ENCODE measurements at regions not wholly inside any gene's neighbourhood (a gene's known extent, or its start where the extent isn't known, plus 50 kb on each side); places are given as distances from the start of the nearest gene placed in this dataset.

DNA sequence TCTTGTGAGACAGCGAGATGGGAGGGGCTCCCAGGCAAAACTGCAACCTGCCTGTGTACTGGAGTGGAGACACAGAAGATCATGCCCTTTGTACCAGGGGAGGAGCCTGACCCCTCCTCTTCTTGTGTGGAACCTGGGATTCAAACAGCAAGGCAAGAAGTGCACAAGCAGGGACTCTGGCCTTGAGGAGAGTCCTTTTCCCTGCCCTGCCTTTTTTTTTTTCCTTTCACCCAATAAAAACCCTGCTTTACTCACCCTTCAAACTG lies 251.8 kb upstream of the OPRM1 start:
- DNase-seq (ENCODE audit: low read depth), result no peak

DNA sequence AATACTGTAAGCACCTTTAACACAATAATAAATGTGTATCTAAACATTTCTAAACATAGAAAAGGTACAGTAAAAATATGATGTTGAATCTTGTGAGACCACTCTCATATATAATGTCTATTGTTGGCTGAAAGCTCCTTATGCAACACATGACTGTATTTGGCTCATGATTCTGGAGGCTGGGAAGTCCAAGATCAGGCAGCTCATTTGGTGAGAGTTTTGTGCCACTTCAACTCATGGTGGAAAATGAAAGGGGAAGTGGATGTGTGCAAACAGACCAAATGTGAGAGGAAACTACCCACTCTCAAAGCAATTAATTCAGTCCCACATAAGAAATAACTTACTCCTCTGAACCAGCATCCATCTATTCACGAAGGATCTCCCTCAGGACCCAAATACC lies 257.7 kb upstream of the OPRM1 start:
- DNase-seq (ENCODE audit: low read depth), result no peak

- DNase-seq (ENCODE audit: low read depth), result no peak
Measured at GRCh38 chr6:153780011-153780410, 259.0 kb upstream of the OPRM1 start.

- no peak for DNase-seq (ENCODE audit: low read depth)
Measured at GRCh38 chr6:153778216-153778615, 260.8 kb upstream of the OPRM1 start.

DNA sequence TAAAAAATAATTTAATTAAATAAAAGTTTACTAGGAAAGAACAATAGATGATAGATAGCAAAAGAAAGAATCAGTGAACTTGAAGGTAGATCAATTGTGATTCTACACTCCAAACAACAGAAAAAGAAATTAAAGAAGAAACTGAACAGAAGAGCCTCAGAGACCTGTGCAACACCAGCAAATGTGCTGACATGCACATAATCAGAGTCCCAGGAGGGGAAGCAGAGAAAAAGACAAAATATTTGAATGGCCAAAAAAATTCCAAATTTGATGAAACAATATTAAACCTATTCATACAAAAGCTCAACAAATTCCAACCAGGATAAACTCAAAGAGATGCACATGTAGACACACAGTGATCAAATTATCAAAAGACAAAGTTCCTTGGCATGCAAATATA lies 267.5 kb upstream of the OPRM1 start:
- DNase-seq (ENCODE audit: low read depth), result no peak

DNA sequence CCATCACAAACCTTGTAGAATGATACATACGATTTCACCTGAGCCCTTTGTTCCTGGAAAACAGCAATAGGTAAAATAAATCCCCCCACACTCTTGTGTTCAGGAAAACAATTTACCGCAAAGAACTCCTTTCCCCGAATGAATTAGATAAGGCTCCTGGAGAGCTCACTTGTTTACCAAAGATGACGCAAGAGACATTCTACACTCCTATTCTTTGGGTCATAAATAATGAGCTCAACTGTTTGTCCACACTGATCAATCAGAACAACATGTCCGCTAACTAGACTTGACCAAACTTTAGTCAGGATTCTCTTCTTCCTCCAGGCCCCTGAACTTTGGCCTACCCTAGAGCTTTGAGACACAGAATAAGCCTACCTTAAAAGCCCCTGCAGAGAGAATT lies 271.9 kb upstream of the OPRM1 start:
- no peak for DNase-seq (ENCODE audit: low read depth)

DNA sequence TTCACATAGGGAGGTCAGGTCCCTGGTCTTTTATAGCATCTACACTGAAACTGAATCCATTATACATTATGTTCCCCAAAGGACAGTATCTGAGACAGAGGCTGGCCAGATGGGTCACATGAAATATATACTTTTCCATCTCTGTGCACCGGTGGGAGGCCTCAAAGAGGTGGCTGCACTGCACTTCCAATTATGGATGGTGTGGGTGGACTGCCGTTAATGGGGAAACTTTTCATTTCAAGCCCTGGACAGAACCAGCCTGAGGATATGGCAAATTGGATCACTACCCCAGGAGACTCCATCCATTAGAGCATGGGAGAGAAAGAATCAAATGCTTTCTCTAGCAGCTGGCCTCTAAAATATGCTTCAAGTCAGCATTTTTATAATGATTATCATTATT lies 280.5 kb upstream of the OPRM1 start:
- DNase-seq (ENCODE audit: low read depth), result no peak

- no peak for DNase-seq (ENCODE audit: low read depth)
Measured at GRCh38 chr6:153735761-153736160, 303.3 kb upstream of the OPRM1 start.

GRCh38 chr6:153729189-153729588 lies 309.9 kb upstream of the OPRM1 start:
- DNase-seq (ENCODE audit: low read depth), result peak; percentile 1

GRCh38 chr6:153727885-153728284 lies 311.2 kb upstream of the OPRM1 start:
- DNase-seq (ENCODE audit: low read depth), result peak; percentile 54

DNA sequence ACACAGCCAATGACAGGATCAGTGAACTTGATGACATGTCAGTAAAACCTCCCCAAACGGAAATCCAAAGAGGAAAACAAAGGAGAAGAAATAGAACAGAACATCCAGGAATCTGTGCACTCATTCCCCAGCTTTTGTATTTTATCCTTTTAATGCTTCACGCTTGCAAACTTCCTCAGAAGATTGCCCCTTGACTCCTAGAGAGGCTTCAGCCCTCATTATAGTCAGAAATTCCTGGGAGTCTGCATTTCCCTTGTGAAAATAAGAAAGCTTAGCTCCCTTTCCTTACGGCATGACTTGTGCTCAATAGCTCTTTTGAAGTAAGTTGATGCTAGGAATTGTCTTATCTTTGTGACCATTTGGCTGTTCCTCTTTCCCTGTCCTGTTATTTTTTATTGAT lies 313.6 kb upstream of the OPRM1 start:
- DNase-seq (ENCODE audit: low read depth), result no peak

DNA sequence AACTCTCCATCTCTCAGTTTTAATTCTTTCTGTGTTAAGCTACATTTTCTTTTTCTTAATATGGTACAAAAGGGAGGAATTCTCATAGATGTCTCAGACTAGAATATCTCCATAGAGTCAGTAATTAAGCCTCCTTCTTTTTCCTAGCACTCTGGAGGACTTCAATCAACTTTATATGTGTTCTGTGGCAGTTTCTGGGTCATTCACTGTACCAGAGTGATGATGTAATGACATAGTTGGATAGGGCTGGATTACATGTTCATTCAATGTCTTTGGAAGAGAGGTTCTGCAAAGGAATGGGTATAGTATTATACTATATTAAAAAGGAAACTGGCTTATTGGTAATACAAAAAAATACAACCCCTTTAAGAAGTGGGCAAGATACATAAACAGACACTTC lies 318.3 kb upstream of the OPRM1 start:
- no peak for DNase-seq (ENCODE audit: low read depth)

GRCh38 chr6:153705429-153705828 lies 333.6 kb upstream of the OPRM1 start:
- no peak for DNase-seq (ENCODE audit: low read depth)

DNA sequence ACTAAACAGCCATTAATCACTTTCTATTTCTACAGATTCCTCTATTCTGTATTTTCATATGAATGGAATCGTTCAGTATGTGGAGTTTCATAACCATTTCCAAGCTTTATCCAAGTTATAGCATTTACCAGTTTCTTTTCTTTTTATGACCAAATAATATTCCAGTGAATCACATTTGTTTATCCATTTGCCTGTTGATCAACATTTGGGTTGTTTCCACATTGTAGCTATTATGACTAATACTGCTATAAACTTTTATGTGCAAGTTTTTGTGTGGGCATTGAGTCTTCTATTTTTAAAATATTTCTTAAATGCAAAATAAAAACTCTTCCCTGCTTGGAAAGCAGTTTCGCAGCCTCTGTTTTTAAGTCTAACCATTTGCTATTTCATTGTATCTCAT lies 336.4 kb upstream of the OPRM1 start:
- no peak for DNase-seq (ENCODE audit: low read depth)

DNA sequence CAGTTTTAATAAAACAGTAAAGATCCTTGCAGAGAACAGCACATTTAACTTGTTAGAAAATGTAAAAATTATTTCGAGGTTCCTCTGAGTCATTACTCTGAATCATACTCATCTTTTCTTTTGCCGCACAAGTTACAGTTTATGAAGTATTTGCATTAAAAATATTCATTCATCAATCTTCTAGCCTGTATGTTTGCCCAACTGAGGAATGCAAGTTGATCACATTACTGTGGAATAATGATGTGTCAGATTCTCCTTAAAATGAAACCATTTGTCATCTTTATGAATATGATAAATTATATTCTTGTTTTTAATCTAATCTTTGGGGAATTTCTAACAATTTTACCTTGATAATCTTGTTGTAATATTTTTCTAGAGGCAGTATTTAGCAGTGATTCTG lies 340.4 kb upstream of the OPRM1 start:
- no peak for DNase-seq (ENCODE audit: low read depth)

DNA sequence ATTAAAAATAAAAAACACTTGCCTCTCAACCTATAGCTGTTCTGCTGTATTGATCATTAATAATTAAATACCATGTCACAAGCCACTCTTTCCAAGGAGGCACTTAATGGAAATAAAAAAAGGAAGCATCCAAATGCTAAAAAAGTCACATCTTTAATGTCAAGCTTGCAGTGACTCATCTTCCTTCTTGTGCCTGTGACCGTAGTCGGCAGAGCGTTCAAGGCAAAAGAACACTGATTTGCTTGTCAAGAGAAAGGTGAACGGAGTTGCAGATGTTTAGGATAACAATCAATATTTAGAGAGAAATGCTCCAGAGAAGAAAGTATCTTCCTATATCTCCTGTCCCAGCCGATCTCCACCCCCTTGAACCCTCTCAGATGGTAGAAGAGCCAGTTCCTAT lies 341.0 kb upstream of the OPRM1 start:
- no peak for DNase-seq (ENCODE audit: low read depth)

DNA sequence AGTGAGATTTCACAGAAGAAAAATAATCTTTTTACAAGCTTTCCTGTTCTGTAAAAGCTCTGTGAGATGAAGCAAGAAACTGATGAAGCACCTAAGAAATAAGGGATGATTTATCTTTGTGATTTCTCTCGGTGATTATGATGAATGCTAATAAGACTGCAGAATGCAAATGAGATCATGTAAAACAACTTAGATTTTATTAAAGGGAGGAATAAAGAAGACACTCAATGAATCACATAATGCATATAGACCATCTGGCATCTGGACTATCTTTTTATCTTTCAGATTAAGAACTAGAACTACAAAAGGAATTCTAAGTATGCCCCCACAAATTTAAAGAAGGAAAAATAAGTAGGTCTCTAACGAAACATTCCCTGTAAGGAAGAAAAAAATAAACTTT lies 361.5 kb upstream of the OPRM1 start:
- DNase-seq (ENCODE audit: low read depth), result no peak

DNA sequence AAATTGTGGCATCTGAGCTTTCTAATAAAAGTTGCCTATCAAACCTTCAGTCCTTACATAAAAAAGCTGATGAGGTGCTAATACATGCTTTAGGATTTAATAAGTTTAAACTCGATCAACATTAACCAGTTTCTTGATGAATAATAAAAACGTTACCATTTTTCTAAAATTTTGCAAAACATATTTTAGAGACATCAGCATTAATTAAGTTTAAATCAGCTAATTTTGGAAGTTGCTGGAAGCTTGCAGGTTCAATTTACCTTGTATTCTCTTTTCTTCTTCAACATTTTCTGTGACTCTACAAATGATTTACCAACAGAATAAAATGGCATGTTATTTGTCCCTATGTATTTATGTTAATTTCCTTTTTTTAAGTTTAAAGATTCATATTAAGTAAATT lies 365.3 kb upstream of the OPRM1 start:
- no peak for DNase-seq (ENCODE audit: low read depth)

- no peak for DNase-seq (ENCODE audit: low read depth)
Measured at GRCh38 chr6:153673225-153673624, 365.8 kb upstream of the OPRM1 start.

- no peak for DNase-seq (ENCODE audit: low read depth)
Measured at GRCh38 chr6:153670403-153671026, 368.5 kb upstream of the OPRM1 start.

DNA sequence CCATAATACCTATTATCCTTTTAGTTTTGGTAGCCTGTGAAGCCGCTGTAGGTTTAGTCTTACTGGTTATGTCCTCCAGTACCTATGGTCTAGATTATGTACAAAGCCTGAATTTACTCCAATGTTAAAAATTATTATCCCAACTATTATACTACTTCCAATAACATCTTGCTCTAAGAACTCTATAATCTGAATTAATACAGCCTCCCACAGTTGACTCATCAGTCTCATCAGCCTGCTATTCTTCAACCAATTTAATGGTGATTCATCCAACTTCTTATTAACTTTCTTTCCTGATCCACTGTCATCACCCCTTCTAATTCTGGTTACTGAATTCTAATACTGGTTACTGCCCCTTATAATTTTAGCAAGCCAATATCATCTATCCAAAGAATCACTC lies 370.3 kb upstream of the OPRM1 start:
- DNase-seq (ENCODE audit: low read depth), result no peak

GRCh38 chr6:153662982-153663381 lies 376.1 kb upstream of the OPRM1 start:
- no peak for DNase-seq (ENCODE audit: low read depth)

DNA sequence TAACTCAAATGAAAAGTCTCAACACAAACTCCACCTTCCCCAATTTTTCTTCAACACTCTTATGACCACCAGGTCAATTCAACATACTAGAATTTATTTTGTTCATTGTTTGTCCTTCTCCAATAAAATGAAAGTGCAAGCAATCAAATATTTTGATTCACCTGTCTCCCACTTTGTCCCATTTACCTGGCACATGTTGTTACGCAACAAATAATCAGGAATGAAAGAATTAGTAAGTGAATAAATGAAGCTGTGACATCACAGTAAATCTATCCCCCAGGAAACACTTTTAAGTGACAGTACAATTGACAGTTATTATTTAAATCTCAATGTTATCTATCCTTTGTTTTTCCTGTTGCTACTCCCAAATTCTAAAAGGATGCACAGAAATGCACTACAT lies 393.7 kb upstream of the OPRM1 start:
- no peak for DNase-seq (ENCODE audit: low read depth)

DNA sequence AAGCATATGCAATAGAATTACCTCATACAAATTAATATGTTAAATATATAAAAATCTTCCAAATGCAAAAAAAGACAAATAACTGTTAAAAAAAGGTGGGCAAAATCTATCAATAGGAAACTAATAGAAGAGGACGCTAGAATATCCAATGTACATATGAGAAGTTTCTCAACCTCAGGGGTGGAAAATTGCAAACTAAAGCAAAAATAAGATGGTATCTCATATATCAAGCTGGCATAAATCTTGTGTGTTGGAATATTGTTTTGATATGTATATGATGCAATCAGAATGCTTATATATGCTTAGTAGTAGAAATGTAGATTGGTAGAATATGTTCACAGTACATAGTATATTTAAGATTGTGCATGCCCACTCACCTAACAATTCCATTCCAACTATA lies 395.0 kb upstream of the OPRM1 start:
- DNase-seq (ENCODE audit: low read depth), result no peak

GRCh38 chr6:153634416-153634815 lies 404.6 kb upstream of the OPRM1 start:
- DNase-seq (ENCODE audit: low read depth), result no peak

Data from RPMI7951 (cell line).